Left colon (tissue), 2 donors: ENCODE measurements at regions not wholly inside any gene's neighbourhood (a gene's known extent, or its start where the extent isn't known, plus 50 kb on each side); places are given as distances from the start of the nearest gene placed in this dataset.

Experiments used
- ATAC-seq: fragments of 200-7000 bp; cut with Tn5 transposase; one replicate; pipeline ENCODE4 v1.9.1; 2020; ENCODE audit warnings: mild to moderate bottlenecking, moderate library complexity
- DNase-seq, 2 donors: peaks; one replicate each; pipeline ENCODE4 v3.0.0-alpha.2; 2020
- intact Hi-C, 2 donors: fragments of 100-400 bp; cut with DNase I in 1 of 2; cut with micrococcal nuclease in 1 of 2; formaldehyde crosslinking; loops; one replicate each; pipeline versions ENCODE4 v1.11.2 to v1.14.0; 2022; cut with DNase I, micrococcal nuclease
- donor health status: DM: no; HTN: no; CAD: no.
- donor health status: DM: yes; HTN: yes; CAD: no.

DNA sequence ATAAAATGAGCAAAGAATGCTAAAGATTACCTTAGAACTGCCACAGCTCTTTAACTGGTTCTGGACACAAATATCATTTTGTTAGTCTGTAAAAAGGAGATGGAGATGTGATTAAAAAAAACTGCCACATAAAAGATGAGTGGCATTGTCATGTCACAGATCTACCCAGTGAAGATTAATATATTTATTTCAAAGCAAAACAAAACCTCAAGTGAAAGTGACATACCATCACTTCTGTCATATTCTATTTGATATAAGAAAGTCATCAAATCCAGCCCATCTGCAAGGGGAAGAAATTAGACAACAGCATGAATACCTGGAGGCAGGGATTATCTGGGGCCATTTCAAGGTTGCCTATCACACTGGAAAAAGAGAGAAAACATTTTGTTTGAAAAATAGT lies 417.6 kb upstream of the LRRTM4 start:
- DNase-seq (no peak), ATAC-seq (no peak)
- intact Hi-C loops, result no loop called here

DNA sequence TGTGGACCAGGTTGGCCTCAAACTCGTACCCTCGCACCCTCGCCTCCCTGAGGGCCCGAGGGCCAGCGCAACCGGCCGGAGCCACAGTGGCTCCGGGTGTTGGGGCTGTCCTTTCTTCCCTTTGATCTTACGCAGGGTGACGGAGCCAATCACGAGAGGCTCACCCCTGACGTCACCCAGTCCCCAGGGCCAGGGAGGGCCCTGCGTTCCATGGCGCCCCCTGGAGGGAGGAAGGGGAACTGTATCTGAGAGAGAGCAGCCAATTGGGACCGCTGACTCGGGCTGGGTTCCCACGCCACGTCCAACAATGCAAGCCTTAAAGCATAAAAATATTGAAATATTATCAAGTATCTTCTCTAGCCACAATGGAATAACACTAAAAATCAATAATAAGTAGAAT lies 432.8 kb upstream of the LRRTM4 start:
- DNase-seq, result no peak
- intact Hi-C loops, result no loop called here
- no peak for ATAC-seq

DNA sequence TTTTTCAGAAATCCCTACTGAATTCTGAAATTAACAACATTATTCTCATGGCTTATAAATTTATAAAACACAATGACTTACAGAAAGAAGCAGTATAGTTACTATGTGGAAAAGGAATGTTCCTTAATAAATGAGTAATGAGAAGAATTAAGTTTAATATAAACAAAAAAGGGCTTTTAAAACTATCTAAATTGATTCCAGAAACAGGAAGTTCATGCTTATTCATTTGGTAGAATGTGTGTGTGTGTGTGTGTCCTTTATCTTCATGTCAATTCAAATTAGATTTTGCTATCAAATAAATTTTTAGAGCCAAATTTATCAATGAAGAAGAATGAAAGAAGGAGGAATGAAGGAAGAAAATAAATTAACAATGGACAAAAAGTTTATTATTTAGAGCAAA lies 440.8 kb upstream of the LRRTM4 start:
- DNase-seq, result no peak
- intact Hi-C loops, result no loop called here
- ATAC-seq, result no peak

DNA sequence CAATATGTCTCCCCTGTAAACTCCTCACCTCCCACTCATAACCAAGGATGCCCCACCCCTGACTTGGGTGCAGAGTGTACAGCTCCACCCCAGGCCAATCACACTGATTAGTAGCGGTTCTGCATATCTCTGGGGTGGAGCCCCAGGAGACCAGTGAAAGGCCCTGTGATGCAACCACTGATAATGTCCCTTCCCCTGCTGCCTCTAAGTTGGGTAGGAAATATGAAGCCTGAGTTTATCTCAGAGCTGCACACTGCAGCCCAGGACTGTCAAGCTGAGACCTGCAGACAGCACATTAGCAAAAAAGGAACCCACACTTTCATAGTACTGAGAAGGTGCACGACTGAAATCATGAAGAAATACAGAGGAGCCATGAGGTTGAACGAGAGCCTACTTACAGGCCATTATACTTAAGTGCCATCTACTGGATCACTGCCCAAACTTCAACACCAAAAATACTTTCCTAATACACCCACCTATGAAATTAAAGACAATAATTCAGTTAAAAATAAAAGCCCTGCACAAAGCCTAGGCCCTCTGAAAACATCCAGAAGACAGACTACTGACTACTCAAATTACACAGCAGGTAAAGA lies 455.4 kb upstream of the LRRTM4 start:
- intact Hi-C loops, result no loop called here
- DNase-seq (no peak), ATAC-seq (no peak)

DNA sequence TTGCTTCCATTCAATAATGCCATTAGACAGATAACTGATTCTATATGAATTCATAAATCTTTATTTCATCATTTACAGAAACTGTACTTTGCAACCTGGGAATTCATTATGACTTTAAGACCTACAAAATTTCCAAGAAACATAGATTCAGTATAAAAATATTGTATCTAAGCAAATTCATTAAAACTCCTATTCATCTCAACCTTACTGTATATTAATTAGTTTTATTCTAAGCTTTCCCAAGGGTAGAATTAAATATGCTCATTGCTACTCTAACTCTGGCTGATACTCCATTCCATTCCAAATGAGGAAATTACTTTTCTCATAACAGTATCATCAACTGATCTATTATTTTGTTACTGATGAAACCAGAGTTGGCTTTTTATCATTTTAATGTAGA lies 473.0 kb upstream of the LRRTM4 start:
- intact Hi-C loops, result no loop called here
- ATAC-seq (no peak), DNase-seq (no peak)

DNA sequence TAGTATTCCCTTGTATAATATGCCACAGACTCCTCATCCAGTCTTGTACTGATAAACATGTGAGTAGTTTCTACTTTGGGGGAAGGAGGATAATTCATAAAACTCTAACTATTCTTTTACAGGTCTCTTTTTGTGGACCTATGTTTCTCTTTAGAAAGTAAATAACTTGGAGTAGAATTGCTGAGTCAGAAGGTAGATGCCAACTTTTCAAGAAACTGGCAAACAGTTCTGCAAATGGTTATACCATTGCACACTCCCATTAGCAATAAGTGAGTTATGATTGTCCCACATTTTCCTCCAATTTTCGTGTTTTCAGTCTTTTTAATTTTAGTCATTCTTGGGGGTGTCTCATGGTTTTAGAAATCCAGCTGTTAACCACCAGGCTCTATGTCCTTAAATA lies 477.2 kb upstream of the LRRTM4 start:
- ATAC-seq, result no peak
- no peak for DNase-seq
- intact Hi-C loops, result no loop called here

DNA sequence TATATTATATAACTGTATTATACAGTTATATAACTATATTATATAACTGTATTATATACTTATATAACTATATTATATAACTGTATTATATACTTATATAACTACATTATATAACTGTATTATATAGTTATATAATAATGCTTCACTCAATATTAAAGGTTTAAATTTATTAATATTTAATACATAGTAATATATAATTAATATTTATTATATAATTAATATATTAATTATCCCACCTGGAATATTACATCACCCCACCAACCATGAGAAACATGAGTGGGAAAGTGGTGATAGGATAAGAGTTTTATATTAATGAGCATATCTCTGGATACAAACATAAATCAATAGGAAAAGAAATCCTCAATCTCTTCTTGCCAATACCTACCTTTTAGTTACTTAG lies 487.1 kb upstream of the LRRTM4 start:
- ATAC-seq (no peak), DNase-seq (no peak)
- intact Hi-C loops, result no loop called here

DNA sequence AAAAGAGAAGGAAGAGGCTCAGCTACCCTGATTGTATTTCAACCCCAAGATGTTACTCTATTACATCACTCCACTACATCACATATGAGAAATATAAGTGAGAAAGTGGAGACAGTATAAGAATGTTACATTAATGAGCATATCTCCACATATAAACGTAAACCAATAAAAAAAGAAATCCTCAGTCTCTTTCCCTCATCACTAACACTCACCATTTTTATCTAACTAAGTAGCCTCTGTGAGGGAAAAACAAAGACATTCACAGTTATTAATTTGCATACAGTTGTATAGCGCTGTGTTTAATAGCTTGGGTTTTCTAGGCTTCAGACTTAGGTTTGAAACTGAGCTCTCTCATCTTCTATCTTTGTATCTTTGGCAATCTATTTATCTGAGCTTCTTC lies 489.1 kb upstream of the LRRTM4 start:
- no peak for DNase-seq
- ATAC-seq, result no peak
- intact Hi-C loops, result no loop called here

DNA sequence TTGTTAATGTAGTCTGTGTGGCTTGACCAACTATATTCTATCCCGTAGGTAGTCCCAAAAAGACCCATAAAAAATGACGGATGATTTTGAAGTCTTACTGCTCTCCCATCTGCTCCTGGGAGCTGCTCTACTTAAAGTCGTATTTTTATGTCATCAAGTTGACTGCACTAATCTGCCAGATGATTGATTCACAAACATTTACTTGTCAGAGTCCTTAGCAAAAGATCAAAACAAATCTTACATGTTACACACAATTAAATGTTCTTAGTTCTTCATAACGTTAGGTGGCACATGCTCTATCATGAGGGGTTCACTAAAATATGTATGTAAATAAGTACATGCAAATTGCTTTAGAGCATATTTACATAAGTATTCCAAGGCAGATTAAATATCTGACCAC lies 498.3 kb upstream of the LRRTM4 start:
- intact Hi-C loops, result no loop called here
- DNase-seq, result no peak
- ATAC-seq, result no peak

DNA sequence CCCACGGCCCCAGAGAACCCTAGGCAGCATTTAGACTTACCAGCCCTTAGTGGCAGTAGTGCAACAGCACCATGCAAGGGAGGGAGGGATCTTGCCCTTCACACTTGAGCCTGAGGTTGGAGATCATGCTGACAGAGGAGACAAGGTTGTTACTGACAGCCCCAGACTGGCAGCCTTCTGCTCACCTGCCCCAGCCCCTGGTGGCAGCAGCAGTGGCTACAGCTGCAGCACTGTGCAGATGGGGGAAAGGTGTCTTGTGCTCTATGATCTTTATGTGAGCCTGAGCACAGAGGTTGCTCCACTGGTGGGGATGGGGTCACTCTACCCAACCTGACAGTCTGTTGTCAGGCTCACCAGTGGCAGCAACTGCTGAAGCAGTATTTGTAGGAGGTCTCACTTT lies 501.2 kb upstream of the LRRTM4 start:
- intact Hi-C loops, result no loop called here
- DNase-seq (no peak), ATAC-seq (no peak)

DNA sequence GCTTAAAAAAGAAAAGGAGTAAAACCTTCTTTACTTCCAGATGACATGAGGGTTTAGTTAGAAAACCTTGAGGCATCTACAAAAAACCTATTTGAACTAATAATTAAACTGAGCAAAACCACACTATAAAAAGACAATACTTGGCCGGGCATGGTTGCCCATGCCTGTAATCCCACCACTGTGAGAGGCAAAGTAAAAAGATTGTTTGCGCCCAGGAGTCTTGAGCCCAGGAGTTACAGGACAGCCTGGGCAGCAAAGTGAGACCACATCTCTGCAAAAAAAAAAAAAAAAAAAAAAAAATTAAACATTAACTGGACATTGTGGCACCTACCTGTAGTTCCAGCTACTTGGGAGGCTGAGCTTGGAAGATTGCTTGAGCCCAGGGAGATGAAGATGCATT lies 502.8 kb upstream of the LRRTM4 start:
- intact Hi-C loops, result no loop called here
- DNase-seq, result no peak
- ATAC-seq, result no peak

DNA sequence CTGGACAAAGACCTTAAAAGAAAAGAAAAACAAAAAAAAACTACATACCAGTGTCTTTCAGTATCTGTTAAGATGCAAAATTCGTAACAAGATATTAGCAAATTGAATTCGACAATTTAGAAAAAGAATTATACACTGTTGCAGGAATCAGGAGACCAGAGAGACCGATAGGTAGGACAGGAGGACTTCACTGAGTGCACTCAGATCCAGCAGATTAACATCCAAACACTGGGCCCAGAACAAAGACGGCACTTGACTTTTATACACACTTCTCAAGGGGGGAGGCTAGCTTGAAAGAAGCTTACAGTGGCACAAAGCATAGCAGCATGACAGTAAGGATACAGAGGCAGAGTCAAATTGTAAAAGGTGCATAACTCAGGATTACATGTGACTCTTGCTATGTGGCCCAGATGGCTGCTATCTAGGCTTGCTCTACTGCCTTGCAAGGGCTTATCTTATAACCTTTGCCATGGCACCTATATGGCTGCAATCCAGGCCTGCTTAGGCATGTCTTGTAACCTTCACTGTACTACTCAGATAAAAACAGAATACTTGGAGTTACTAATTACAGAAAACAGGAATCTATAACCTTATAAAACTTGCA lies 507.3 kb upstream of the LRRTM4 start:
- intact Hi-C loops, result no loop called here
- ATAC-seq, result no peak
- no peak for DNase-seq

DNA sequence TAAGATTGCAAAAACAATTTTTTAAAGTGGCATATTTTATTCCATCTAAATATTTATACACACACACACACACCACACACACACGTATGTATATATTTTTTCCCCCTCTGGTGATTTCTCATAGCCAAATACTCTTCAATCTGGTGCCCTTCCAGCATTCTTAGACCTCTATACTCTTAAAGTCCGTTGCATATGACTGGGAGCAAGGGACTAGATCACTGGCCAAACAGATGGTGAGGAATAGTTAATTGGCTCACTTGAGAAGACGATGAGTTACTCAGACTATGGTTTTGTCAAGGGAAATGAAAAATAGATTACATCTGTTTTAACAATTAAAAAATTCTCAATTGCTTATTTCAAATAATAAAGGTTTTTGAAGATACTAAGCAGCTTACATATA lies 512.5 kb upstream of the LRRTM4 start:
- ATAC-seq (no peak), DNase-seq (no peak)
- intact Hi-C loops, result no loop called here

DNA sequence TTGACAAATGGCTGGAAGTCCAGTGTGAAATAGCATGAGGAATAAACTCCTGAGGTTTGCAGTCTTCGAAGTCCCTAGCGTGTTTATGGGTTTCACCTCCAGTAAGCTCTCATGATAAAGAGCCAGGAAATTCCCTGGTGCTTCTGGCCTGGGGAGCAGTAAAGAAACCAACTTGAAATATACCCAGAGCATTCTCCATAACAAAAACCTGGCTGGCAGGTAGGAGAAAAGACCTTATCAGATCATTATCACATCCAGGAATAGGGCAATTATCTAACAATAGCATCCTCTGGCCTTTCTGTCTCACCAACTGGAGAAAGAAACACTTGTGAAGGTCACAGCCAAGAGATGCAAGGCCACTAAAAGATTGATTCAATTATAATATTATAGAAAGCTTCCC lies 513.6 kb upstream of the LRRTM4 start:
- no peak for ATAC-seq
- DNase-seq, result no peak
- intact Hi-C loops, result no loop called here

DNA sequence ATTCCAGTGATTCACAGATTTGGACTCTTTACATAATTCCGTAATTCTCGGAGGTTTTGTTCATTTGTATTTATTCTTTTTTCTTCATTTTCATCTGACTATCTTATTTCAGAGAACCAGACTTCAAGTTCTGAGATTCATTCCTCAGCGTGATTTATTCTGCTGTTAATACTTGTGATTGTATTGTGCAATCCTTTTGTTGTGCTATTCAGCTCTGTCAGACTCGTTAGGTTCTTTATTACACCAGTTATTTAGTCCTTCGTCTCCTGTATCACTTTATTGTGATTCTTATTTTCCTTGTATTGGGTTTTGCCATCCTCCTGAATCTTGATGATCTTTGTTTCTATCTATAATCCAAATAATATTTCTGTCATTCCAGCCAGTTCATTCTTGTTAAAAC lies 529.3 kb upstream of the LRRTM4 start:
- intact Hi-C loops, result no loop called here
- no peak for DNase-seq
- no peak for ATAC-seq

DNA sequence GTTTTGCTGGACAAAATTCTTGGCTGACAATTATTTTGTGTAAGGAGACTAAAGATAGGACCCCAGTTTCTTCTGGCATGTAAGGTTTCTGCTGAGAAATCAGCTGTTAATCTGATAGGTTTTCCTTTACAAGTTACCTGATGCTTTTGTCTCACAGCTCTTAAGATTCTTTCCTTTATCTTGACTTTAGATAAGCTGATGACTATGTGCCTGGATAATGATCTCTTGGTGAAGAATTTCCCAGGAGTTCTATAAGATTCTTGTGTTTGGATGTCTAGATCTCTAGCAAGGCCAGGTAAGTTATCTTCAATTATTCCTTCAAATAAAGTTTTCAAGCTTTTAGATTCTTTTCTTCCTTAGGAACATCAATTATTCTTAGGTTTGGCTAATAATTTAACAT lies 534.8 kb upstream of the LRRTM4 start:
- intact Hi-C loops, result no loop called here
- no peak for DNase-seq
- no peak for ATAC-seq

DNA sequence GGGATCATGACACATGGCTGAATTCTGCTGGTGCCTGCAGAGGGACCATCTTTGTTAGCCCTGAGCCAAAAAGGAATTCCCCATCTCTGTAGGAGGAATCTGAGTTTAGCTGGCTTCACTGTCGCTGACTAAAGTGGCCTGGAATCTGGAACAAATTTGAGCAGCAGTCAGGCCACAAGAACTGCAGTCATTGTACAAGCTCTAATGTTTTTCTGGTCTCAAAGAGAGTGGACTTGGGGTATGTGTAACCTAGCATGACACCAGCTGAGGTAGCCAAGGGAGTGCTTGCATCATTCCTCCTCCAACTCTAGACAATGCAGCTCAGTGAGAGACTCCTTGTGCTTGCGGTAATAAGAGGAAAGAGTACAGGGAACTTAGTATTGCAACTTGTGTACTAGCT lies 539.1 kb upstream of the LRRTM4 start:
- ATAC-seq, result no peak
- no peak for DNase-seq
- intact Hi-C loops, result no loop called here

DNA sequence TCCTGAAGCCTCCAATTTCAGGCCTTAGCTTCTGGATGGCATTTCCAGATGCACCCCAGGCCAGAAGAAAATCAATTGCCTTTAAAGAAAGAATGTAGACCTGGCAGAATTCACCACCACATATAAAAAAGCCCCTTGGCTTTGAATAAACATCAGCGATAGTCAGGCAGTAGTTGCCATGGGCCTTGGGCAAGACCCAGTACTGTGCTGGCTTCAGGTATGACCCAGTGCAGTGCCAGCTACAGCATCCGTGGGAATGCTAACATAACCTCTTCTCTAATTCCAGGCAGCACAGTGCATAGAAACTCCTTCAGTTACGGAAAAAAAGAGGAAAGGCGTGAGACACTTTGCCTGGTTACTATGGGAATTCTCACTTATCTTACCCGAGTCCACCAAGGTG lies 539.6 kb upstream of the LRRTM4 start:
- intact Hi-C loops, result no loop called here
- no peak for ATAC-seq

DNA sequence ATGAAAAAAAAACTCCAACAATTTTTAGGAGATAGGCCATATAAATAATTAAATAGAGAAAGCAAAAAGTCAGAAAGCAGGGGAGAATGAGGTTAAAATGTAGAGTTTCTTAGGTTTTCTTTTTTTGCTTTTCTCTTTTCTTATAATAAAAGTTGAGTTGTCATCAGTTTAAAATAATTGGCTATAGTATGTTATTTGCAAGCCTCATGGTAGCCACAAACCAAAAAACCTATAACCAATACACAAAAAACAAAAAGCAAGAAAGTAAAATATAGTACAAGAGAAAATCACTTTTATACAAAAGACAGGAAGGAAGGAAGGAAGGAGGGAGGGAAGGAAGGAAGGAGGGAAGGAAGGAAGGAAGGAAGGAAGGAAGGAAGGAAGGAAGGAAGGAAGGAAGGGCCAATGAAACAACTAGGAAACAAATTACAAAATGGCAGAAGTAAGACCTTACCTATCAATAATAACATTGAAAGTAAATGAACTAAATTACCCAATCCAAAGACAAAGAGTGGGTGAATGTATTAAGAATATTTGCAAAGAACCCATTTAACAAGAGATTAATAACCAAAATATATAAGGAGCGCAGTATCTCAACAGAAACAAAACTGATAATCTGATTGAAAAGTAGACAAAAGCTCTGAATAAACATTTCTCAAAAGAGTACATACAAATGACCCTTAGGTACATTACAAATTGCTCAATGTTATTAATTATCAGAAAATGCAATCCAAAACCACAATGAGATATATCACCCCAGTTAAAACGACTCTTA lies 541.3 kb upstream of the LRRTM4 start:
- no peak for DNase-seq
- intact Hi-C loops, result no loop called here

More for the DNA sequence above, 539.6 kb upstream of the LRRTM4 start:
- DNase-seq, result no peak

DNA sequence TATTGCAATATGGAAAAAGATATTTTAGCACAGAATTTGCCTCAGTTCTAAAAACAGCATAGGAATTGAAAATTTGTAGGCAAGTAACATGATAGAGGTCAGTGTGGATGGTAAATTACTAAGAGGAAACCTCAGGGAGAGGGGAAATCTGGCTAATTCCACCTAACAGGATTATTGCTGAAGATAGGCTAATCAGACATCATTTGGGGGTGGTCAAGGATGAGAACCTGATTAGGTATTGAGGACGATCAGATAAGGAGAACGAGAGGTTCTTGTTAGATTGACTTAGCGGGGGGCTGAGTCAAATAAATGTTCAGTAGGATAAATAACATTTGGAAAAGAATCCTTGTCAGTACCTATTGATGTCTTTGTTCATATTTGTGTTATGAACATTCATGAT lies 543.2 kb upstream of the LRRTM4 start:
- no peak for ATAC-seq
- no peak for DNase-seq
- intact Hi-C loops, result no loop called here

More for the DNA sequence above, 541.3 kb upstream of the LRRTM4 start:
- no peak for ATAC-seq

DNA sequence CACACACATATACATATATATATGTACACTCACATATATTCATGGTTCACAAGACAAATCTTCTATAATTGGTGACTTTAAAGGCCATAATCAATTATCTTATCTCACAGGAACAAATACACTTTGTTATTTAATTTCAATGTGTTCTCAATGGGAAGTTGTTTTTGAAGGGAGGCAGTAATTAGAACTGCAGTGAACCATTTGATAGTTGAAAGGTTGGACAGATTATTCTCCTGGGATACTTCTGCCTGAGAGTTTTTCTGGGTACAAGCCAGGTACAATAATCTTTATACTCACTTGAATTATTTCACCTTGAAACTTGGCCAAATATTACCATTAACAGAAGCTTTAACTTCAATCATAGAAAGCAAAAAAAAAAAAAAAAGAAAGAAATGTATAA lies 546.6 kb upstream of the LRRTM4 start:
- no peak for ATAC-seq
- intact Hi-C loops, result no loop called here

More for the DNA sequence above, 546.6 kb upstream of the LRRTM4 start:
- DNase-seq, result no peak
